ENCODE measurements at regions not wholly inside any gene's neighbourhood (a gene's known extent, or its start where the extent isn't known, plus 50 kb on each side); places are given as distances from the start of the nearest gene placed in this dataset.
A peak's percentile ranks its signal among the peaks of the same experiment; 100 is the strongest.

GRCh38 chr2:15074319-15074718 lies 441.8 kb downstream of the LRATD1 start:
- no peak overlapping the region for H3K4me3 ChIP-seq (ENCODE audit: low read depth, low read length)
- DNase-seq (ENCODE audit: low read depth), result no peak
- TF ChIP-seq, protein P1, sequence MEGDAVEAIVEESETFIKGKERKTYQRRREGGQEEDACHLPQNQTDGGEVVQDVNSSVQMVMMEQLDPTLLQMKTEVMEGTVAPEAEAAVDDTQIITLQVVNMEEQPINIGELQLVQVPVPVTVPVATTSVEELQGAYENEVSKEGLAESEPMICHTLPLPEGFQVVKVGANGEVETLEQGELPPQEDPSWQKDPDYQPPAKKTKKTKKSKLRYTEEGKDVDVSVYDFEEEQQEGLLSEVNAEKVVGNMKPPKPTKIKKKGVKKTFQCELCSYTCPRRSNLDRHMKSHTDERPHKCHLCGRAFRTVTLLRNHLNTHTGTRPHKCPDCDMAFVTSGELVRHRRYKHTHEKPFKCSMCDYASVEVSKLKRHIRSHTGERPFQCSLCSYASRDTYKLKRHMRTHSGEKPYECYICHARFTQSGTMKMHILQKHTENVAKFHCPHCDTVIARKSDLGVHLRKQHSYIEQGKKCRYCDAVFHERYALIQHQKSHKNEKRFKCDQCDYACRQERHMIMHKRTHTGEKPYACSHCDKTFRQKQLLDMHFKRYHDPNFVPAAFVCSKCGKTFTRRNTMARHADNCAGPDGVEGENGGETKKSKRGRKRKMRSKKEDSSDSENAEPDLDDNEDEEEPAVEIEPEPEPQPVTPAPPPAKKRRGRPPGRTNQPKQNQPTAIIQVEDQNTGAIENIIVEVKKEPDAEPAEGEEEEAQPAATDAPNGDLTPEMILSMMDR (IDR thresholded peaks at IDR 0.05; ENCODE audit: insufficient read depth, low read length), result no peak

DNA sequence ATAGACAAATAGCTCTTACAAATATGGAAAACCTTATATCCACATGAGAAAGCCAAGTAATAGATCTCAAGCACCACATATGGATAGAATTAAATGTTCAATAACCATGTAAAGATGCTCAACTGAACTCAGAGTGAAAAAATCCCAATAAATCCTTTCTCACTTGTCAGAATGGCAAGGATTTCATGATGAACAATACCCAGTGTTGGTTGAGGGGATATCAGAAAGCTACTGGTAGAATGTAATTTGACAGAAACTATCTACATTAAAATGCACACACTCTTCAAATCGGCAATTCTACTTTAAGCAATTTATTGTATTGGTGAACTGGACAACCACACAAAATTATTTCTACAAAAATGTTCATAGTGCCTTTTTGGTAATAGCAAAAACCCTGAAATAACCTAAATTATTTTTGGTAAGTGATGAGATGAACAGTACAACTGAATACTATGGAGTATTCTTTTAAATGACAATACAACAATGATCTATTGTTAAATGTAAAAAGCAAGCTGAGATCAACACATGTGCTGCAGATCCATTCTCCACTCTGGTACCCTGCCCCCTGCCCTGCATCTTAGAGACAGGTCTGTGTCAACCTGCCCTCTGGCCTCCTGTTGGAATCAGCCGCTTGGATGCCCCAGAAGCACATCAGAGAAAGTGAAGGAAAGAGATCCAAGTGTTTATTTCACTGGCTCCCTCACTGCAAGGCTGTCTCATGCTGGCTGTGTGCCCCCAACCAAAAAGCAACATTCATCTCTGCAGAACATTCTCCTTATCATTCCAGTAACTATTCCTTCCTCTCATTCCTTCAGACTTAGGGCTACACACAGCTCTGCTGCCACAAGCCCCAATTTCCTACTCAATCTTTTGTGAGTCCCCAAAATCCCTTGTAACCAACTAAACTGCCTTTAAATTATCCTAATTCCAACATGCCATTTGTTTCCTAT lies 442.5 kb downstream of the LRATD1 start:
- DNase-seq (ENCODE audit: low read depth), result peak; percentile 2
- TF ChIP-seq, protein P1 (IDR thresholded peaks at IDR 0.05; ENCODE audit: insufficient read depth, low read length), result no peak
- H3K4me3 ChIP-seq (ENCODE audit: low read depth, low read length), result no peak overlapping the region

DNA sequence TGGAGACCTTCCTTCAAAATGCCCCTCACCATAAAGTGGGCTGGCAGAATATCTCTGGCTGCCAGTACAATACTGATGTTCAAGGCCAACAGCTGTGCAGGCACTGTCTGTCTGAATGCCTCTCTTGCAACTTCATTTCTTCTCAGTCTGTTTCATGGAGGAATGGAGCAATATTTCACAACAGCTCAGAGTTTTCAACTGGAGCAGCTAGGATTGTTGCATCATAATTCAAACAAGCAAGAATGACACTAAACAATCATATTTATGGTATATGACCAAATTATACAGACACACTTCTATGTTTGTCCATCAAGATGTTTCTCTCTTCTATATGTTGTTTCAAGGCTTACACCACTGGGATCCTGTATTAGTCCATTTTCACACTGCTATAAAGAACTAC lies 444.2 kb downstream of the LRATD1 start:
- H3K4me3 ChIP-seq (ENCODE audit: low read depth, low read length), result no peak overlapping the region
- TF ChIP-seq, protein P1 (IDR thresholded peaks at IDR 0.05; ENCODE audit: insufficient read depth, low read length), result no peak
- DNase-seq (ENCODE audit: low read depth), result no peak

DNA sequence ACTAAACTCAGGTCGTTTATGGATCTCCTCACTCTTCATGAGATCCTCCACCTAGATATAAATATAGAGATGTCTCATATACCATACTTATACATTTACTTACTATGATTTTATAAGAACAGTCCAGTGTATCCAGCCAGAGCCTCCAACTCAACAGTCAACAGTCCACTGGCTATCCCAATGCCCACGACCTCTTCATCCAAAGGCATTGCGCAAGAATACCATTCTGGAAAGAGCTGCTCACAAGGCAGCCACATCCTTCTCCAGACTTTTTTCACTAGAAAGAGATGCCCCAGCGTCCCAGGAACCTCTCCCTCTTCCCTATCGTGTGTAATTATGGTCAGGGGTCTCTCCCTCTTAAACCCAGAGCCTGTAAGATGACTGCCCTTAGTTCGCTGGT lies 448.8 kb downstream of the LRATD1 start:
- TF ChIP-seq, protein P1 (IDR thresholded peaks at IDR 0.05; ENCODE audit: insufficient read depth, low read length), result no peak
- H3K4me3 ChIP-seq (ENCODE audit: low read depth, low read length), result no peak overlapping the region
- no peak for DNase-seq (ENCODE audit: low read depth)

- no peak overlapping the region for H3K4me3 ChIP-seq (ENCODE audit: low read depth, low read length)
- TF ChIP-seq, protein P1 (IDR thresholded peaks at IDR 0.05; ENCODE audit: insufficient read depth, low read length), result no peak
- DNase-seq (ENCODE audit: low read depth), result no peak
Observed at GRCh38 chr2:15082105-15083058, 449.9 kb downstream of the LRATD1 start.

GRCh38 chr2:15084826-15085489 lies 452.4 kb downstream of the LRATD1 start:
- no peak for DNase-seq (ENCODE audit: low read depth)
- H3K4me3 ChIP-seq (ENCODE audit: low read depth, low read length), result no peak overlapping the region
- TF ChIP-seq, protein P1 (IDR thresholded peaks at IDR 0.05; ENCODE audit: insufficient read depth, low read length), result no peak

All from fibroblast of the aortic adventitia (primary cell).